ENCODE measurements at regions not wholly inside any gene's neighbourhood (a gene's known extent, or its start where the extent isn't known, plus 50 kb on each side); places are given as distances from the start of the nearest gene placed in this dataset.

DNA sequence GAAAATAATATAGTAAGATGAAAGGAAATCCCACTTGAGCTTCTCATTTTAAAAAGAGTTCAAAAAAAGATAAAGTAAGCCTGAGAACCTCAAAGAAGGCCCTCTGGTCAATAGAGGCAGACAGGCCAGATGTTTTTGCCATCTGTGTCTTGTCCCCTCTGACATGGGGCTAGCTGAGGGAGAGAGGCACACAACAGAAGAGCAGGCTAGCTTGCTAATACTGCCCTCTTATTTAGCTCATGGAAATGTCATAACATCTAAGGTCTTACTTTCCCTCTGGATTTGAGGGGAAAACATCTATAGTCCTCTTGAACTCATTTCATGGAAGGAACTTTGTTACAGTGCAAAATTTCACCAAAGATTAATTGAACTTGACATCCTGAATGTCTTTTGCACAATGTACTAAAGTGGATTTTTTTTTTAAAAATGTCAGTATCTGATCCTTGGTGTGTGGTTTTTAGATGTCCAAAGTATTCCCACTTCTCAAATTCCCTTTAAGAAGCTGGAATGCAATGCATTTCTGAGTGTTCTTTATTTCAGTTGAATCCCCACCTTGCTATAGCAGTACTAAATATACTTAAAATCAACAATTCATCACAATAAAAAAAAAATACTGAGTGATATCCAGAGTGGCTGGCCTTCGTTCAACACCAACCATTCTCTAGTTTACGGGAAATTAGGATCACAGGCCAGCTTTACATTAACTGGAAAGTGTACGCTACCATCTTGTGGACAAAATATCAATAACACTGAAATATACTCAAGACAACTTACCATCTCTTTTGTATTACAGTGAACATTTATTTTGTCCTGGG is 176.7 kb downstream of the PAH start:
- POLR2A ChIA-PET: no interaction called here
- no peaks in the 10 kb centered on the region for H3K4me1 ChIP-seq (ENCODE audit: control insufficient read depth, extremely low read depth, insufficient read depth, low read length)
- FAIRE-seq: no peak
- no peak overlapping the region for H3K9ac ChIP-seq (replicated peaks; ENCODE audit: extremely low read depth, insufficient read depth, low read length)
- no peak overlapping the region for H3K4me3 ChIP-seq (replicated peaks in 1 of 3; ENCODE audit: insufficient read depth in 1 of 3, low read depth in 1 of 3, low read length in 3 of 3)
- H3K27ac ChIP-seq (ENCODE audit: insufficient read depth, low read depth, low read length): no peak overlapping the region
- no peaks in the 10 kb centered on the region for H4K20me1 ChIP-seq (replicated peaks; ENCODE audit: control insufficient read depth, extremely low read depth, insufficient read depth, low read length)
- no peaks in the 10 kb centered on the region for H3K9me1 ChIP-seq (replicated peaks; ENCODE audit: control insufficient read depth, extremely low read depth, insufficient read depth, low read length)
- DNase-seq (ENCODE audit: low read depth, low spot score): no peak
- CTCF ChIA-PET: interaction anchor here (1.0 kb wide), 1 partner anchor 645 kb away, joined by 4 read pairs; no protein-coding TSS in a partner anchor
- H2AFZ ChIP-seq (ENCODE audit: low read depth, low read length): no peak overlapping the region
- TF ChIP-seq FOS (IDR thresholded peaks at IDR 0.05; ENCODE audit: borderline replicate concordance, insufficient read depth, low read length) (no peak), POLR2AphosphoS5 (IDR thresholded peaks at IDR 0.05; ENCODE audit: insufficient read depth, low read depth, low read length) (no peak), JUN (IDR thresholded peaks at IDR 0.05; ENCODE audit: borderline replicate concordance, insufficient read depth, insufficient read length, low read depth) (no peak), GATA2 (IDR thresholded peaks at IDR 0.05; ENCODE audit: insufficient read depth, insufficient read length, low read depth, low read length) (no peak), EZH2 (IDR thresholded peaks at IDR 0.05; ENCODE audit: borderline replicate concordance, low read depth, low read length, severe bottlenecking) (no peak), CTCF (IDR thresholded peaks at IDR 0.05; ENCODE audit: extremely low read depth in 1 of 2, insufficient read depth in 1 of 2, low read depth in 1 of 2, low read length in 2 of 2) (no peak), POLR2A (IDR thresholded peaks at IDR 0.05; ENCODE audit: low read depth, low read length) (no peak), MYC (IDR thresholded peaks at IDR 0.05; ENCODE audit: low read depth, low read length) (no peak)
- TF ChIP-seq, protein P1, sequence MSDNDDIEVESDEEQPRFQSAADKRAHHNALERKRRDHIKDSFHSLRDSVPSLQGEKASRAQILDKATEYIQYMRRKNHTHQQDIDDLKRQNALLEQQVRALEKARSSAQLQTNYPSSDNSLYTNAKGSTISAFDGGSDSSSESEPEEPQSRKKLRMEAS (IDR thresholded peaks at IDR 0.05; ENCODE audit: insufficient read depth, insufficient read length): no peak
- H3K27me3 ChIP-seq (ENCODE audit: control insufficient read depth in 2 of 2, insufficient read depth in 2 of 2, low read length in 2 of 2): no peaks in the 10 kb centered on the region
- intact Hi-C loops (cut with micrococcal nuclease): loop anchor here (1.0 kb wide), 1 partner anchor 801 kb away; no protein-coding TSS in a partner anchor
- no peak overlapping the region for H3K4me2 ChIP-seq (ENCODE audit: insufficient read depth, low read length)
- no peaks in the 10 kb centered on the region for H3K36me3 ChIP-seq (ENCODE audit: control insufficient read depth in 2 of 2, extremely low read depth in 1 of 2, insufficient read depth in 2 of 2, low read length in 2 of 2)
- dilution Hi-C loops (cut with MboI; ENCODE audit: extremely low pct_ligation_motif_present, low sequenced_read_pairs): no loop called here
- H3K9me3 ChIP-seq (replicated peaks; ENCODE audit: control insufficient read depth, insufficient read depth, low read length): no peaks in the 10 kb centered on the region
- no peaks in the 10 kb centered on the region for H3K79me2 ChIP-seq (ENCODE audit: control insufficient read depth, insufficient read depth, low read length)
- BruUV-seq (replicated peaks): no TSS peak

Measured in endothelial cell of umbilical vein (primary cell).